HG03457 (cell line): ENCODE measurements at regions not wholly inside any gene's neighbourhood (a gene's known extent, or its start where the extent isn't known, plus 50 kb on each side); places are given as distances from the start of the nearest gene placed in this dataset.
"Not testable (repeated sequence)": the region's sequence is repeated elsewhere in the genome, so short reads cannot be mapped to it uniquely, and the experiment has no call there.

ENCODE experiments used
- ATAC-seq: cut with Tn5 transposase; IDR thresholded peaks from one replicate; pipeline ENCODE4 v1.9.1; 2021; ENCODE audit warnings: moderate number of reproducible peaks; ENCODE audit not compliant: unreplicated experiment

- not testable (repeated sequence) for ATAC-seq
Observed at GRCh38 chr7:97234494-97234893, 117.0 kb downstream of the SDHAF3 start.

- ATAC-seq, result no peak
Observed at GRCh38 chr7:97246317-97246716, 128.8 kb downstream of the SDHAF3 start.

DNA sequence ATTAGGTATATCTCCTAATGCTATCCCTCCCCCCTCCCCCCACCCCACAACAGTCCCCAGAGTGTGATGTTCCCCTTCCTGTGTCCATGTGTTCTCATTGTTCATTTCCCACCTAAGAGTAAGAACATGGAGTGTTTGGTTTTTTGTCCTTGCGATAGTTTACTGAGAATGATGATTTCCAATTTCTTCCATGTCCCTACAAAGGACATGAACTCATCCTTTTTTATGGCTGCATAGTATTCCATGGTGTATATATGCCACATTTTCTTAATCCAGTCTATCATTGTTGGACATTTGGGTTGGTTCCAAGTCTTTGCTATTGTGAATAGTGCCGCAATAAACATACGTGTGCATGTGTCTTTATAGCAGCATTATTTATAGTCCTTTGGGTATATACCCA lies 140.7 kb downstream of the SDHAF3 start:
- ATAC-seq, result not testable (repeated sequence)

- ATAC-seq, result no peak
Observed at GRCh38 chr7:97269741-97270140, 152.2 kb downstream of the SDHAF3 start.

DNA sequence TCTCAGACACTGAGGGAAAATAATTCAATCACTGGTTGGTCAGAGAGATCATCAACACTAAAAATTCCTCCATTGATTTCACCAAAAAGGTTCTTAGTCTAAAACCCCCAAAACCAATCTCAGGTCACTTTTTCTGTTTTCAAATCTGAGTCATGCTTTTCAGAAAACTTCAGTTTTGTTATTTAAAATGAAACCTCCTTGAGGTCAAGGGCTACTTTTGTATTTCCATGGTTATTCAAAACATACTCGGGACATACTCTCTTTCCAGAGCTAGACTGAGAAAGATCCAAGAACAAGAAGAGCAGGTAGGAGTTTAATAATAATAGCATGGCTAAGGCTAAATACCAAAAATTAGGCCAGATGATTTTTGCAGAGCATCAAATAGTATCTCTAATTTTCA lies 152.8 kb downstream of the SDHAF3 start:
- no peak for ATAC-seq

DNA sequence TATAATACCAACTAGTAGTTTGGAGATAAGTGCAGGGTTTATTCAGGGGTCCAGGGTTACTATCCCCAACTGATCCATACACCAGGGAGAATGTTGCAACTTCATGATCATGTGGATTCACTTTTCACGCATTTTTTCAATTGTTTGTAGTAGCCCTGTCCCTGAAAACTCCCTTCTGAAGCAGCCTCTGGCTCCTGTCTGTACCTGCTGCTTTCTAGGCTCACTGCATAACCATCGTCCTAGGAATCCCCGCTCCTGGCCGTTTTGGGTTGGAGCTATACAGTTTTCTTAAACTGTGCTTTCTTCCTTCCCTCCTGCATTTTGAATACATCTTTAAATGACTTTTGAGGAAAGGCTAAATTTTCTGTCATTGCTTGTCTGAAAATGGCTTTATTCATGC lies 154.1 kb downstream of the SDHAF3 start:
- no peak for ATAC-seq

GRCh38 chr7:97272237-97272975 lies 154.9 kb downstream of the SDHAF3 start:
- peak; percentile 70 for ATAC-seq

- no peak for ATAC-seq
Observed at GRCh38 chr7:97275475-97275874, 158.0 kb downstream of the SDHAF3 start.

DNA sequence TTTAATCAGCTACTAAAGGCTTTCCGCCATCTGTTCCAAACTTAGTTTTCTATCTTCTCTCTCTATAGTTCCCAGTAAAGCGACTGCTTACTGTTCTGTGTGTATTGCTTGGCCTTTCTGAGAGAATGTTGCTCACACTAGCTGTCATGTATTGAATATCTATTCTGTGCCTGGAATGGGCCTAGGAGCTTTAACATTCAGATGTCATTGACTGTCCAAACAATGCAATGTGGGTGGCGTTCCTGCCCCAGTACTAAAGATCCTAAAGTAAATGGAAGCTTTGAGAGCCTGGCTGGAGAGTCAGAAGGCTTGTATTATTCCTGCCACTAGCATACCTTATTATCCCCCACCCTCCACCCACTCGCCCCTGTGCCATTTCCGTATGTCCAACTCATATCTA lies 163.5 kb downstream of the SDHAF3 start:
- no peak for ATAC-seq

- no peak for ATAC-seq
Observed at GRCh38 chr7:97285348-97285747, 167.8 kb downstream of the SDHAF3 start.

- no peak for ATAC-seq
Observed at GRCh38 chr7:97293031-97293430, 175.5 kb downstream of the SDHAF3 start.

DNA sequence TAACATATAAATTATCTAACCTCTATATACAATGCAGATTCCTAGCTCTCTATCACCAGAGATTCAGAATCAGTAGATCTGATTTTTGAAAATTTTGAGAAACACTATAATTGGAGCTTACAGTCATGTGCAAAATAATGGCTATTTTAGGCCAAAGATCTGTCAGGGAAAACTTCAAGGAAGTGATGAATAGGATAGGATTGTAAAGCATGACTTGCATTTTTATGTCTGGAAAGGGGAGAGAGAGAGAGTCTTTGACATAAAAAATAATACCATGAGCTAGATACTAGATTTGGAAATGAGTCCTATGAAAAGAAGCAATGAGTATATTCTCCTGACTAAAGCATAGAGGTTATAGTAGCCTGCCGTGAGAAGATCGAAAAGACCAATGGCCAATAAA lies 181.1 kb downstream of the SDHAF3 start:
- no peak for ATAC-seq

DNA sequence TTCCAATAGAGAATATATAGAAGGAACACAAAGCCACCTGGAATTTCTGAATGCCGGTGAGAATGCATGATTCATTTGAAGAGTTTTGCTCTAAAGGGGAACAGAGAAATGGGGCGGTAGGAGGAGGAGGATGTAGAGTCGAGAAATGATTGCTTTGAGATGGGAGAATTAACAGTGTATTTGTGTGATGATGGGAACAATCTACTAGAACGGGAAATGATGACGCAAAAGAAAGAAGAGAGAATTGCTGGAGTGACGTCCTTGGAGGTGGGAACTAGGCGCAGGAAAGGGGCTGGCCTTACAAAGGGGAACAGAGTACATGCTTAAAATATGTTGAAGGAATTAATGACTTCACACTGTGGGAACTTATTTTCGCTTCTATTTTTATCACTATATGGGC lies 188.1 kb downstream of the SDHAF3 start:
- no peak for ATAC-seq

GRCh38 chr7:97307521-97308108 lies 190.1 kb downstream of the SDHAF3 start:
- ATAC-seq, result no peak

DNA sequence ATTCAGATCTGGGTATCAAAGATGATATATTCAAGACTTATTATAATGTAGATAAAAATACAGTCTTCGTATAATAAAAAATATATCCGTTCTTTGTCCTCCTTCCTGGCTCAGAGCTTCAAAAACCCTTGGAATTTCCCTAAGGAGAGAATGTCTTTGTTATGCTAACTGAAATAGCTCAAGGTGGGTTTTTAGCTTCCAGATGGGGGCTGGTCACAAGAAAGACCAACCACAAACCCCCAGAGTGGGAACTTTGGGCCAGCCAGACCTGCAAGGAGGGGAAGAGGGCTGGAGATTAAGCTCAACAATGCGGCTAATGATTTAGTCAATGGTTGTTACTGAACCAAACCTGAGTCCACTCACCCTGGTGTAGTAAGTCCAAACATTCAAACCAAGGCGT lies 196.4 kb downstream of the SDHAF3 start:
- ATAC-seq, result no peak

- ATAC-seq, result no peak
Observed at GRCh38 chr7:97317575-97317974, 200.1 kb downstream of the SDHAF3 start.

DNA sequence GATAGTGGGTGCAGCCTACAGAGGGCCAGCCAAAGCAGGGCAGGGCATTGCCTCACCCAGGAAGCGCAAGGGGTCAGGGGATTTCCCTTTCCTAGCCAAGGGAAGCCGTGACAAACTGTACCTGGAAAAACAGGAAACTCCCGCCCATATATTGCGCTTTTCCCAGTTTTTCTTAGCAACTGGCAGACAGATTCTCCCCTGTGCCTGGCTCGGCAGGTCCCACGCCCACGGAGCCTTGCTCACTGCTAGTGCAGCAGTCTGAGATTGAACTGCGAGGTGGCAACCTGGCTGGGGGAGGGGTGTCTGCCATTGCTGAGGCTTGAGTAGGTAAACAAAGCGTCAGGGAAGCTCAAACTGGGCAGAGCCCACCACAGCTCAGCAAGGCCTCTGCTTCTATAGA lies 212.4 kb downstream of the SDHAF3 start:
- ATAC-seq, result not testable (repeated sequence)

GRCh38 chr7:97337849-97338248 lies 220.4 kb downstream of the SDHAF3 start:
- ATAC-seq, result no peak

GRCh38 chr7:97342512-97342911 lies 225.0 kb downstream of the SDHAF3 start:
- ATAC-seq, result no peak

DNA sequence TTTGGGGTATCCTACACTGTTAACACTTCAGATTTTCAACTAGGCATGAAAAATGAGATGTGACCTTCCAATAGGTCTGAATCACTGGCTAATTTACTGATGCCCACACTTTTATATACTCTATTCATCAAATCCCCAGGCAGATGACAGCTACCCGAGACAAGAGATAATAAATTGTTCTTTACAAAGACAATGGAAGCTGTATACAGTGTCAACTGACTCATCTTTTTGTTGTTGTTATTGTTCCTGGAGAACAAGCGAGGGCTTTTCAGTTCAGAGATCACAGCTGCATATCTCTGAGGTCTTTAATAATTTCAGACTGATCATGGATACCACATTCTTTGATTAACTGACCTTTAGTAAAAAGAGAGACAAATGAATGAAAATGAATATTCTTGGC lies 228.9 kb downstream of the SDHAF3 start:
- ATAC-seq, result no peak

- no peak for ATAC-seq
Observed at GRCh38 chr7:97351488-97351887, 234.0 kb downstream of the SDHAF3 start.

- no peak for ATAC-seq
Observed at GRCh38 chr7:97357459-97357858, 240.0 kb downstream of the SDHAF3 start.

DNA sequence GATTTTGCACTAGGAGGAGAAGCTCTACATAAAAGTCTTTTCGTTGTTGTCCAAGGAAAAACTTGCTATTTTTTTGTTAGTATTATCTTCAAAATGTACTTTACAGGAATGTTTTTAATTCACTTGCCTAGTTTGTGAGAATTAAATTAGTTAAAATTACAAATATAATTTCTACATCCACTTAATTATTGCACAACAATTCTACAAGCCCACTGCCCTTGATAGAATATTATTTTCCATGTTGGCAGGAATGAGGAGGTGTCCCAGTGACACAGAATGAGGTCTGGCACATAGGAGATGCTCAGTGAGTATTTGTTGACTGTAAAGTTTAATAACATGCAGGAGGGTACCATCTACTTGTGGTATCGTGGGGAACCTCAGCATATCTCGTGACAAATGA lies 255.4 kb downstream of the SDHAF3 start:
- ATAC-seq, result no peak
